Endothelial cell of umbilical vein (primary cell): ENCODE measurements at regions not wholly inside any gene's neighbourhood (a gene's known extent, or its start where the extent isn't known, plus 50 kb on each side); places are given as distances from the start of the nearest gene placed in this dataset.

ENCODE experiments used
- BruUV-seq: library from RNA; stranded (reverse); fragments of 400-500 nt; replicated peaks from 2 replicates; lab custom pipeline; 2021; lab: Mats Ljungman, UMichigan
- CTCF ChIA-PET: fragments of 300-600, 350-600 bp; sonication (Branson Sonifier 250); formaldehyde crosslinking; loops from one replicate; lab custom pipeline; 2021; ENCODE audit warnings: antibody characterized with exemption, inconsistent platforms; lab: Charles Lee
- POLR2A ChIA-PET: fragments of 300-600, 350-600 bp; sonication (Branson Sonifier 250); formaldehyde crosslinking; loops from one replicate; lab custom pipeline; 2021; ENCODE audit warnings: antibody characterized with exemption, inconsistent platforms; lab: Charles Lee
- DNase-seq: peaks from one replicate; pipeline ENCODE4 v3.0.0-alpha.2; 2011; ENCODE audit warnings: low read depth, low spot score
- FAIRE-seq: peaks from 2 replicates; lab custom pipeline; 2011; peaks lifted over from hg19 to GRCh38; lab: Jason Lieb, UNC
- H2AFZ ChIP-seq: 2 replicates; pipeline ENCODE4 v1.6.0; 2012; ENCODE audit warnings: low read depth, low read length, control low read depth, inconsistent platforms
- H3K27ac ChIP-seq: 2 replicates; pipeline ENCODE4 v1.5.1; 2011; ENCODE audit warnings: low read depth, mild to moderate bottlenecking, control low read depth, low read length, moderate library complexity; ENCODE audit not compliant: insufficient read depth
- H3K27me3 ChIP-seq, 2 experiments: 2 replicates each; pipeline versions ENCODE4 v1.6.0 to v1.6.1; 2011; ENCODE audit warnings: low read length in 2 of 2, mixed read lengths in 1 of 2; ENCODE audit not compliant: control insufficient read depth in 2 of 2, insufficient read depth in 2 of 2
- H3K36me3 ChIP-seq, 2 experiments: 2 replicates in 1 of 2; 3 replicates in 1 of 2; pipeline ENCODE4 v1.5.1; 2011; ENCODE audit warnings: low read length in 2 of 2, mild to moderate bottlenecking in 1 of 2, moderate library complexity in 1 of 2; ENCODE audit not compliant: control insufficient read depth in 2 of 2, insufficient read depth in 2 of 2; ENCODE audit errors: extremely low read depth in 1 of 2
- H3K4me1 ChIP-seq: 3 replicates; pipeline ENCODE4 v1.5.1; 2011; ENCODE audit warnings: mild to moderate bottlenecking, low read length; ENCODE audit not compliant: control insufficient read depth, insufficient read depth; ENCODE audit errors: extremely low read depth
- H3K4me2 ChIP-seq: 2 replicates; pipeline ENCODE4 v1.6.1; 2011; ENCODE audit warnings: low read length, control low read depth, mixed read lengths; ENCODE audit not compliant: insufficient read depth
- H3K4me3 ChIP-seq, 3 experiments: fragments of 200-600 bp in 1 of 3; sonication (generic), shearing (Covaris generic) in 1 of 3; replicated peaks in 1 of 3; 2 replicates each; pipeline ENCODE4 v1.5.1; 2011 to 2016; ENCODE audit warnings: control low read depth in 3 of 3, low read length in 3 of 3, mild to moderate bottlenecking in 2 of 3, inconsistent platforms in 1 of 3, low read depth in 1 of 3, moderate library complexity in 1 of 3; ENCODE audit not compliant: insufficient read depth in 1 of 3
- H3K79me2 ChIP-seq: 2 replicates; pipeline ENCODE4 v1.6.0; 2012; ENCODE audit warnings: low read length, inconsistent platforms; ENCODE audit not compliant: control insufficient read depth, insufficient read depth
- H3K9ac ChIP-seq: replicated peaks from 2 replicates; pipeline ENCODE3; 2011; ENCODE audit warnings: low read length, control low read depth; ENCODE audit not compliant: insufficient read depth; ENCODE audit errors: extremely low read depth
- H3K9me1 ChIP-seq: replicated peaks from 3 replicates; pipeline ENCODE4 v1.6.0; 2011; ENCODE audit warnings: mild to moderate bottlenecking, low read length; ENCODE audit not compliant: control insufficient read depth, insufficient read depth; ENCODE audit errors: extremely low read depth
- H3K9me3 ChIP-seq: replicated peaks from 2 replicates; pipeline ENCODE4 v1.5.1; 2012; ENCODE audit warnings: low read length, inconsistent platforms; ENCODE audit not compliant: control insufficient read depth, insufficient read depth
- H4K20me1 ChIP-seq: replicated peaks from 2 replicates; pipeline ENCODE3; 2011; ENCODE audit warnings: mild to moderate bottlenecking, low read length; ENCODE audit not compliant: control insufficient read depth, insufficient read depth; ENCODE audit errors: extremely low read depth
- EZH2 ChIP-seq: IDR thresholded peaks from 2 replicates; pipeline ENCODE4 v1.6.1; 2012; ENCODE audit warnings: borderline replicate concordance, low read depth, mild to moderate bottlenecking, moderate library complexity, low read length, inconsistent platforms; ENCODE audit not compliant: severe bottlenecking
- FOS ChIP-seq: IDR thresholded peaks from 2 replicates; pipeline ENCODE4 v1.6.1; 2011; ENCODE audit warnings: mild to moderate bottlenecking, low read length, moderate library complexity, borderline replicate concordance; ENCODE audit not compliant: insufficient read depth
- GATA2 ChIP-seq: IDR thresholded peaks from 2 replicates; pipeline ENCODE4 v1.7.0; 2011; ENCODE audit warnings: low read depth, mild to moderate bottlenecking, moderate library complexity, mixed read lengths, low read length; ENCODE audit not compliant: insufficient read length, insufficient read depth
- JUN ChIP-seq: IDR thresholded peaks from 2 replicates; pipeline ENCODE4 v1.6.1; 2011; ENCODE audit warnings: borderline replicate concordance, low read depth; ENCODE audit not compliant: insufficient read length, insufficient read depth
- MYC ChIP-seq: IDR thresholded peaks from one replicate; pipeline ENCODE4 v1.6.1; 2011; ENCODE audit warnings: mild to moderate bottlenecking, low read depth, low read length
- POLR2A ChIP-seq: IDR thresholded peaks from 2 replicates; pipeline ENCODE4 v1.6.1; 2012; ENCODE audit warnings: low read depth, mild to moderate bottlenecking, control low read depth, low read length
- POLR2AphosphoS5 ChIP-seq: IDR thresholded peaks from 2 replicates; pipeline ENCODE4 v1.6.1; 2012; ENCODE audit warnings: low read depth, mild to moderate bottlenecking, control low read depth, low read length, moderate library complexity; ENCODE audit not compliant: insufficient read depth
- dilution Hi-C: fragments of 300-500 bp; cut with MboI; formaldehyde crosslinking; loops from one replicate; pipeline ENCODE4 v1.15.0; 2019; ENCODE audit warnings: low sequenced_read_pairs; ENCODE audit not compliant: extremely low pct_ligation_motif_present
- intact Hi-C: fragments of 100-400 bp; cut with micrococcal nuclease; formaldehyde crosslinking; loops from one replicate; pipeline ENCODE4 v1.10.0; 2022
- TF ChIP-seq, protein P1 (sequence below): IDR thresholded peaks from 2 replicates; pipeline ENCODE4 v1.6.1; 2011; ENCODE audit not compliant: insufficient read depth, insufficient read length
- TF ChIP-seq, protein P2 (sequence below), 2 donors: IDR thresholded peaks; 1 replicate in 1 of 2; 2 replicates in 1 of 2; pipeline ENCODE4 v1.5.1; 2011; ENCODE audit warnings: low read length in 2 of 2, mild to moderate bottlenecking in 2 of 2, moderate library complexity in 2 of 2, control low read depth in 1 of 2, inconsistent platforms in 1 of 2, low read depth in 1 of 2; ENCODE audit not compliant: insufficient read depth in 1 of 2; ENCODE audit errors: extremely low read depth in 1 of 2

DNA sequence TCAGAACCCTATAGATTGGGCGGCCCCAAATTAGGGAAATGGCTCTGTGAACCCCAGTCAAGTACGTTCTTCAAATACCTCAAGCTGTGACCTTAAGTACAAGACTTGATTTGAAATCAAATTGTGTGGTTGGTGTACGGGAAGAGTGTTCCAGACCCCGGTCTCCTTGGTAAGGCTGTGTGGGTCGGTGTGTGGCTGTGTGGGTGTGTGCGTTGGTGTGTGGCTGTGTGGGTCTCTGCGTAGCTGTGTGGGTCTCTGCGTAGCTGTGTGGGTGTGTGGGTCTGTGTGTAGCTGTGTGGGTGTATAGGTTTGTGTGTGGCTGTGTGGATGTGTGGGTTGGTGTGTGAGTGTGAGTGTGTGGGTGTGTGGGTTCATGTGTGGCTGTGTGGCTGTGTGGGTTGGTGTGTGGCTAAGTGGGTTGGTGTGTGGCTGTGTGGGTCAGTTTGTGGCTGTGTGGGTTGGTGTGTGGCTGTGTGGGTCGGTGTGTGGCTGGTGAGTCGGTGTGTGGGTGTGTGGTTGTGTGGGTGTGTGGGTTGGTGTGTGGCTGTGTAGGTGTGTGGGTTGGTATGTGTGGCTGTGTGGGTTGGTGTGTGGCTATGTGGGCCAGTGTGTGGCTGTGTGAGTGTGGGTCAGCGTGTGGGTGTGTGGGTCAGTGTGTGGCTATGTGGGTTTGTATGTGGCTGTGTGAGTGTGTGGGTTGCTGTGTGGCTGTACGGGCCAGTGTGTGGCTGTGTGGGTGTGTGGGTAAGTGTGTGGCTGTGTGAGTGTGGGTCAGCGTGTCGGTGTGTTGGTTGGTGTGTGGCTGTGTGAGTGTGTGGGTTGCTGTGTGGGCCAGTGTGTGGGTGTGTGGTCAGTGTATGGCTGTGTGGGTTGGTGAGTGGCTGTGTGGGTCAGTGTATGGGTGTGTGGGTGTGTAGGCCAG lies 238.7 kb upstream of the ZFHX3 start:
- BruUV-seq: no TSS peak
- CTCF ChIA-PET: no interaction called here
- no peak for DNase-seq
- no peak overlapping the region for H3K9ac ChIP-seq
- H3K4me1 ChIP-seq: no peaks in the 10 kb centered on the region
- POLR2A ChIA-PET: no interaction called here
- no peaks in the 10 kb centered on the region for H3K36me3 ChIP-seq
- no peaks in the 10 kb centered on the region for H3K9me3 ChIP-seq
- dilution Hi-C loops: no loop called here
- TF ChIP-seq POLR2A (no peak), GATA2 (no peak), POLR2AphosphoS5 (no peak), MYC (no peak), FOS (no peak), EZH2 (no peak), JUN (no peak)
- TF ChIP-seq, protein P1, sequence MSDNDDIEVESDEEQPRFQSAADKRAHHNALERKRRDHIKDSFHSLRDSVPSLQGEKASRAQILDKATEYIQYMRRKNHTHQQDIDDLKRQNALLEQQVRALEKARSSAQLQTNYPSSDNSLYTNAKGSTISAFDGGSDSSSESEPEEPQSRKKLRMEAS: no peak
- TF ChIP-seq, protein P2, sequence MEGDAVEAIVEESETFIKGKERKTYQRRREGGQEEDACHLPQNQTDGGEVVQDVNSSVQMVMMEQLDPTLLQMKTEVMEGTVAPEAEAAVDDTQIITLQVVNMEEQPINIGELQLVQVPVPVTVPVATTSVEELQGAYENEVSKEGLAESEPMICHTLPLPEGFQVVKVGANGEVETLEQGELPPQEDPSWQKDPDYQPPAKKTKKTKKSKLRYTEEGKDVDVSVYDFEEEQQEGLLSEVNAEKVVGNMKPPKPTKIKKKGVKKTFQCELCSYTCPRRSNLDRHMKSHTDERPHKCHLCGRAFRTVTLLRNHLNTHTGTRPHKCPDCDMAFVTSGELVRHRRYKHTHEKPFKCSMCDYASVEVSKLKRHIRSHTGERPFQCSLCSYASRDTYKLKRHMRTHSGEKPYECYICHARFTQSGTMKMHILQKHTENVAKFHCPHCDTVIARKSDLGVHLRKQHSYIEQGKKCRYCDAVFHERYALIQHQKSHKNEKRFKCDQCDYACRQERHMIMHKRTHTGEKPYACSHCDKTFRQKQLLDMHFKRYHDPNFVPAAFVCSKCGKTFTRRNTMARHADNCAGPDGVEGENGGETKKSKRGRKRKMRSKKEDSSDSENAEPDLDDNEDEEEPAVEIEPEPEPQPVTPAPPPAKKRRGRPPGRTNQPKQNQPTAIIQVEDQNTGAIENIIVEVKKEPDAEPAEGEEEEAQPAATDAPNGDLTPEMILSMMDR (IDR thresholded peaks at IDR 0.05; ENCODE audit: extremely low read depth in 1 of 2, insufficient read depth in 1 of 2, low read depth in 1 of 2, low read length in 2 of 2): no peak
- no peak overlapping the region for H3K4me2 ChIP-seq
- no peak overlapping the region for H3K27ac ChIP-seq
- H3K27me3 ChIP-seq: no peaks in the 10 kb centered on the region
- FAIRE-seq: no peak
- H3K79me2 ChIP-seq: no peaks in the 10 kb centered on the region
- H3K4me3 ChIP-seq: no peak overlapping the region
- H3K9me1 ChIP-seq: no peaks in the 10 kb centered on the region
- intact Hi-C loops: no loop called here
- H4K20me1 ChIP-seq: no peaks in the 10 kb centered on the region
- no peak overlapping the region for H2AFZ ChIP-seq
